Panc1 (cell line): ENCODE measurements at regions not wholly inside any gene's neighbourhood (a gene's known extent, or its start where the extent isn't known, plus 50 kb on each side); places are given as distances from the start of the nearest gene placed in this dataset.

Source experiments
- CTCF ChIP-seq: fragments of 450-650 bp; IDR thresholded peaks from 2 replicates; pipeline ENCODE4 v1.5.1; 2017; ENCODE audit warnings: mild to moderate bottlenecking
- POLR2AphosphoS5 ChIP-seq: IDR thresholded peaks from 2 replicates; pipeline ENCODE4 v1.6.1; 2012; ENCODE audit warnings: mild to moderate bottlenecking, low read depth, low read length, moderate library complexity
- SIN3A ChIP-seq: IDR thresholded peaks from 2 replicates; pipeline ENCODE4 v1.6.1; 2012; ENCODE audit warnings: low read depth, mild to moderate bottlenecking, low read length, moderate library complexity, borderline replicate concordance; ENCODE audit not compliant: insufficient read depth
- TCF7L2 ChIP-seq: IDR thresholded peaks from 2 replicates; pipeline ENCODE4 v1.6.1; 2011; ENCODE audit warnings: mild to moderate bottlenecking, low read depth, low read length, inconsistent platforms
- TF ChIP-seq, protein P1 (sequence below), 2 experiments: IDR thresholded peaks; 2 replicates each; pipeline ENCODE4 v1.6.1; 2011 to 2012; ENCODE audit warnings: low read depth in 2 of 2, control low read depth in 1 of 2, low read length in 1 of 2, mild to moderate bottlenecking in 1 of 2, moderate library complexity in 1 of 2; ENCODE audit not compliant: insufficient read depth in 1 of 2

DNA sequence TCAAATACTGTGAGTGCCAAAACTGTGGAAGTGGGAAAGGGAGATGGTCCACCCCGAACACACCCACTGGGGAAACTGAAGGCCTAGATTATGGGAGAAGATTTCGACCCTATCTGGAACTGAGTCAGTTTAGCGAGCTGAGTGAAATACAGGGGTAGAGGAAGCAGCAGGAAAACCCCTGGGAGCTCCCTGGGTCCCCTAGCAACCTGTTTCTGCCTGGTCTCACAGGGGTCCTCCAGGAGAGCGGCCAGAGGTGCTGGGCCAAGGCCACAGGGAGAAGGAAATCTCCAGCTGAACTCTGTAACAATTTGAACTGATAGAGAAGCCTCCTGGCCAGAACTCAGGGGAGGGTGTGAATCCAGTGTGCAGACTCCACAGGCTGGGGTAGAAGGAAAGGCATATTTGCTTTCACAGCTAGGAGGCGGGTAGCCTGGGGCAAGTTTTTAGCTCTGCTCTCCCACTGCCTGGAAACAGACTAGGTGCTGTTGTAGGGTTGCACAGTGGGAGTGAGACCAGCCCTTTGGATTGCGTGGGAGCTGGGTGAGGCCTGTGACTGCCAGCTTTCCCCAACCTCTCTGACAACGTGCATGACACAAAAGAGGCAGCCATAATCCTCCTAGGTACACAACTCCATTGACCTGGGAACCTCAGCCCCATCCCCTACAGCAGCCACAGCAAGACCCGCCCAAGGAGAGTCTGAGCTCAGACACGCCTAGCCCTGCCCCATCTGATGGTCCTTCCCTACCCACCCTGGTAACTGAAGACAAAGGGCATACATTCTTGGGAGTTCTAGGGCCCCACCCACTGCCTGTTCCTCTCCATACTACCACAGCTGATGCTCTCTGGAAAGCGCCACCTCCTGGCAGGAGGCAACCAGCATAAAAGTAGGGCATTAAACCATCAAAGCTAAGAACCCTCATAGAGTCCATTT is 78.8 kb upstream of the GPBP1 start:
- TF ChIP-seq CTCF (peak; percentile 57), TCF7L2 (no peak), POLR2AphosphoS5 (no peak), SIN3A (no peak)
- TF ChIP-seq, protein P1, sequence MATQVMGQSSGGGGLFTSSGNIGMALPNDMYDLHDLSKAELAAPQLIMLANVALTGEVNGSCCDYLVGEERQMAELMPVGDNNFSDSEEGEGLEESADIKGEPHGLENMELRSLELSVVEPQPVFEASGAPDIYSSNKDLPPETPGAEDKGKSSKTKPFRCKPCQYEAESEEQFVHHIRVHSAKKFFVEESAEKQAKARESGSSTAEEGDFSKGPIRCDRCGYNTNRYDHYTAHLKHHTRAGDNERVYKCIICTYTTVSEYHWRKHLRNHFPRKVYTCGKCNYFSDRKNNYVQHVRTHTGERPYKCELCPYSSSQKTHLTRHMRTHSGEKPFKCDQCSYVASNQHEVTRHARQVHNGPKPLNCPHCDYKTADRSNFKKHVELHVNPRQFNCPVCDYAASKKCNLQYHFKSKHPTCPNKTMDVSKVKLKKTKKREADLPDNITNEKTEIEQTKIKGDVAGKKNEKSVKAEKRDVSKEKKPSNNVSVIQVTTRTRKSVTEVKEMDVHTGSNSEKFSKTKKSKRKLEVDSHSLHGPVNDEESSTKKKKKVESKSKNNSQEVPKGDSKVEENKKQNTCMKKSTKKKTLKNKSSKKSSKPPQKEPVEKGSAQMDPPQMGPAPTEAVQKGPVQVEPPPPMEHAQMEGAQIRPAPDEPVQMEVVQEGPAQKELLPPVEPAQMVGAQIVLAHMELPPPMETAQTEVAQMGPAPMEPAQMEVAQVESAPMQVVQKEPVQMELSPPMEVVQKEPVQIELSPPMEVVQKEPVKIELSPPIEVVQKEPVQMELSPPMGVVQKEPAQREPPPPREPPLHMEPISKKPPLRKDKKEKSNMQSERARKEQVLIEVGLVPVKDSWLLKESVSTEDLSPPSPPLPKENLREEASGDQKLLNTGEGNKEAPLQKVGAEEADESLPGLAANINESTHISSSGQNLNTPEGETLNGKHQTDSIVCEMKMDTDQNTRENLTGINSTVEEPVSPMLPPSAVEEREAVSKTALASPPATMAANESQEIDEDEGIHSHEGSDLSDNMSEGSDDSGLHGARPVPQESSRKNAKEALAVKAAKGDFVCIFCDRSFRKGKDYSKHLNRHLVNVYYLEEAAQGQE (IDR thresholded peaks at IDR 0.05; ENCODE audit: insufficient read depth in 1 of 2, low read depth in 2 of 2, low read length in 1 of 2) = no peak
